SH-SY5Y (cell line): ENCODE measurements at regions not wholly inside any gene's neighbourhood (a gene's known extent, or its start where the extent isn't known, plus 50 kb on each side); places are given as distances from the start of the nearest gene placed in this dataset.
A peak's percentile ranks its signal among the peaks of the same experiment; 100 is the strongest.

Source experiments
- GATA2 ChIP-seq: IDR thresholded peaks from 2 replicates; pipeline ENCODE4 v1.6.1; 2011; ENCODE audit warnings: mild to moderate bottlenecking, low read depth, low read length
- GATA3 ChIP-seq: IDR thresholded peaks from 2 replicates; pipeline ENCODE4 v1.6.1; 2011; ENCODE audit warnings: low read depth, mild to moderate bottlenecking, low read length, moderate library complexity

DNA sequence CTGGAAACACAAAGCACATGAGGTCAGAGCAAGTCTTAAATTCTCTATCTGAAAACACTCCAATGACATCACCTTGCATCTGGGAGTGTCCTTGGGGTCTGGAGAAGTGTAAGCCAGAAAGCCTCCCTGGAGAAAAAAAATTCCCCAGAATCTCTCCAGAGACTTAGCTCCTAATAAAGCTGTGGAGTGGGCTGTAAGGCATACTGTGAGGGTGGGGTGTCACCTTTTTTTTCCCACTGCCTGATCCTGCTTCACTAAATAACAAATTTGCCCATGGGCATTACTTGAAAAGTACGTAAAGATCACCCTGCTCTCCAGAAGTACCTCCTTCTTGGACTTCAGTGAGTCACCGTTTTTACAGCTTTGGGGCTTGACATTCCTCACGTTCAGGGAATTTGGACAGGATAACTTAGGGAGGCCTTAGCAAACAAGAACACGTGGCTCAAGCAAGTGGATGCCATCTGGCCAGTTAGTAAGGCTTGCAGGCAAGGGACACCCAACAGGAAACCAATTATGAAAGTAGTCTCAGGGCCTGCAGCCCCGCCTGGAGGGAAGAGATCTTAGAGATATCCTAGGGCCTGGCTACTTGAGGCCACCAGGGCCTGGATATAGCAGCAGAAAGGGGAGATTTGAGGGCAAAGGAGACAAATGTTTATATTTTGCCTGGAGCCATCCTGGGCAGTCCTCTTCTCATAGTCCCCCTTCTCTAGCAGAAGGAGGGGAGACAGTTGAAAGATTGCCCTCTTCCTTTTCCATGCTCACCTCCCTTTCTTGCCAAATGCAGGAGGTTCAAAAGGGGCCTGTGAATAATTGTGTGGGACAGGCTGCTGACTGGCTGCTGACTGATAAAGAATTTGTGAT lies 60.1 kb upstream of the PLAC1 start:
- TF ChIP-seq GATA2: 0 out of 2 replicates have a peak, but pooled peaks have one; percentile 13
- TF ChIP-seq GATA3: no peak
